GM10248 (cell line): ENCODE measurements at regions not wholly inside any gene's neighbourhood (a gene's known extent, or its start where the extent isn't known, plus 50 kb on each side); places are given as distances from the start of the nearest gene placed in this dataset.

Source experiments
- CTCF ChIA-PET: fragments of 300-600 bp; sonication (Branson Sonifier 250); formaldehyde crosslinking; extraction: SDS; loops from one replicate; lab custom pipeline; 2021; ENCODE audit warnings: antibody characterized with exemption; lab: Yijun Ruan, JAX
- POLR2A ChIA-PET: fragments of 350-650 bp; sonication (Branson Sonifier 250); formaldehyde crosslinking; extraction: SDS; loops from one replicate; lab custom pipeline; 2020; ENCODE audit warnings: antibody characterized with exemption; lab: Yijun Ruan, JAX
- DNase-seq: peaks from one replicate; pipeline ENCODE4 v3.0.0; 2012; ENCODE audit errors: extremely low spot score
- CTCF ChIP-seq: IDR thresholded peaks from 2 replicates; pipeline ENCODE4 v1.5.1; 2012; ENCODE audit warnings: mild to moderate bottlenecking, low read depth; ENCODE audit errors: extremely low read depth, missing control alignments, control extremely low read depth

- no peak for DNase-seq
- ChIA-PET POLR2A (no interaction called here), CTCF (no interaction called here)
- TF ChIP-seq CTCF = no peak
Observed at GRCh38 chr5:161167016-161167767, 315.2 kb upstream of the ATP10B start.

GRCh38 chr5:161165998-161166660 is 314.1 kb upstream of the ATP10B start:
- no peak for TF ChIP-seq CTCF
- CTCF ChIA-PET = interaction anchor here (1.1 to 1.2 kb wide), 2 partner anchors 26 to 29 kb away, joined by 3 read pairs; no protein-coding TSS in a partner anchor
- POLR2A ChIA-PET = no interaction called here
- no peak for DNase-seq

- DNase-seq = no peak
- ChIA-PET POLR2A (no interaction called here), CTCF (interaction anchor here (1.0 kb wide), 1 partner anchor 11 kb away, joined by 5 read pairs; no protein-coding TSS in a partner anchor)
- TF ChIP-seq CTCF = no peak
Observed at GRCh38 chr5:161157925-161158324, 305.9 kb upstream of the ATP10B start.

GRCh38 chr5:161155451-161155850 is 303.4 kb upstream of the ATP10B start:
- CTCF ChIA-PET = no interaction called here
- no peak for TF ChIP-seq CTCF
- no peak for DNase-seq
- POLR2A ChIA-PET = no interaction called here

GRCh38 chr5:161152415-161152940 is 300.5 kb upstream of the ATP10B start:
- ChIA-PET POLR2A (no interaction called here), CTCF (interaction anchor here (1.6 kb wide), 2 partner anchors 20 to 41 kb away, joined by 3 to 5 read pairs; no protein-coding TSS in a partner anchor)
- DNase-seq = no peak
- TF ChIP-seq CTCF = no peak

GRCh38 chr5:161150441-161150988 is 298.5 kb upstream of the ATP10B start:
- ChIA-PET CTCF (no interaction called here), POLR2A (no interaction called here)
- TF ChIP-seq CTCF = no peak
- DNase-seq = no peak
